Epithelial cell of esophagus (primary cell): ENCODE measurements at regions not wholly inside any gene's neighbourhood (a gene's known extent, or its start where the extent isn't known, plus 50 kb on each side); places are given as distances from the start of the nearest gene placed in this dataset.
"Not testable (repeated sequence)": the region's sequence is repeated elsewhere in the genome, so short reads cannot be mapped to it uniquely, and the experiment has no call there.

ENCODE experiments used
- DNase-seq: peaks from one replicate; pipeline ENCODE4 v3.0.0; 2010; ENCODE audit warnings: low read depth
- H3K4me3 ChIP-seq: 2 replicates; pipeline ENCODE4 v1.5.1; 2011; ENCODE audit warnings: mild to moderate bottlenecking, low read length, control low read depth
- CTCF ChIP-seq: IDR thresholded peaks from 2 replicates; pipeline ENCODE4 v1.5.1; 2011; ENCODE audit warnings: low read depth, mild to moderate bottlenecking, low read length, control low read depth, inconsistent platforms; ENCODE audit not compliant: insufficient read depth; ENCODE audit errors: missing control alignments

DNA sequence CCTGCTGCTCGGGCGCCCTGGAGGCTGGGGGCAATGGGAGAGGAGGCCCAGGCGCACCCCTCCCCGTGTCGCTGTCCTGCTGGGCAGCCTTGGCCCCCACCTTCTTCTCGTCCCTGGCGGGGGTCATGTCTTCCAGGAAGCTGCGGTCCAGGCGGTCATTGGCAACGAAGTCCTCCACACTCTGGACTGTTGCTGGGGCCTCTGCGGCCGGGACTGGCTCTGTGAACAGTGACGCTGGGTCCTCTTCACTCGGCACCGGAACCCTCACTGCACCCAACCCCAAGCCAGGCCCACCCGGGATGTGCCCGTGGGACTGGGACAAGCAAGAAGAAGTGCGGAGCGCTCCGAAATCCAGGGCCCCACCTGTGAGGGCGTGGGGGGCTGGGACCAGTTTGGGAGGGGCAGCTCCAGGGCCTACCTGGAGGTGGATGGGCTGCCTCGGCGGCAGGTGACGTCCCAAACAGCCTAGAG is 308.0 kb downstream of the CCDC74A start:
- no peak overlapping the region for H3K4me3 ChIP-seq
- no peak for DNase-seq
- TF ChIP-seq CTCF = no peak

- not testable (repeated sequence) for H3K4me3 ChIP-seq, DNase-seq
Observed at GRCh38 chr2:131836116-131836515, 308.4 kb downstream of the CCDC74A start.

DNA sequence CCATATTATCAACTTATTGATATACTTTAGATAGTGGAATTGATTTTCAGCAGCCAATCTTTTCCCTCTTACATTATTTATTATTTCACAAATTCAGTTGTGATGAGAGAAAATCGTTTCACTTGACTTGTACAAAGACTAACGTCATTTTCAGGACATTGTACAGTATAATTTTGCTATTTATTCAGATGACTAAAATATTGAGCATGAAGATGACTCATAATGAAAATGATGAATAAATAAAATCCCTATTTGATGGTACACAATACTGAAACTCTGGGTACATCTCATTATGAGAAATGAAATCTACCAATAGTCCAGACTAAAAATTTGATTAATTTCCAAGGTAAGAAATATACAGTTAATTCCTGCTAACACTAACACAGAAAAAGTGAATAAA is 316.4 kb downstream of the CCDC74A start:
- peak; percentile 4 for DNase-seq

DNA sequence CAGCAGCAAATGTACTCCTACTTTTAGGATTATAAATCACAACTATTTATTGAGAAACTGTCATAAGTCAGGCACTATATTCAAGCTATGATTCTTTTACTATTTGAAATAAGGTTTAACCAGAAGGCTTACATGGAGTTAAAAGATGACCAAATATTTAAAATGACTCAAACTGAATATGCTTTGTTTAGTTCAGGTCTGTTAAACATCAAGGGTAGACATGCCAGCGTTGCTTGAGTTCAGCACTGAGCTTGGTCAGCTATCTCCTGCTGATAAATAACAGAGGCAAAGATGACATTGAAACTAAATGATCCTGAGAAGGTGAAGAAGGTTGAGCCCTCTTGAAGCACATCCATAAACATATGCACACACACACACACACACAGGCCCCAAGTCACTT is 305.6 kb downstream of the ANKRD30BL start:
- not testable (repeated sequence) for DNase-seq, H3K4me3 ChIP-seq

More for the DNA sequence above, 316.4 kb downstream of the CCDC74A start:
- not testable (repeated sequence) for H3K4me3 ChIP-seq

- not testable (repeated sequence) for H3K4me3 ChIP-seq, DNase-seq
- TF ChIP-seq CTCF = peak; percentile 31
Observed at GRCh38 chr2:131858197-131858596, 303.6 kb downstream of the ANKRD30BL start.
